D721Med (cell line): ENCODE measurements at regions not wholly inside any gene's neighbourhood (a gene's known extent, or its start where the extent isn't known, plus 50 kb on each side); places are given as distances from the start of the nearest gene placed in this dataset.

Source experiments
- DNase-seq: peaks from one replicate; pipeline ENCODE4 v3.0.0; 2011; ENCODE audit warnings: low spot score; ENCODE audit not compliant: insufficient read length
- FAIRE-seq: peaks from 2 replicates; lab custom pipeline; 2011; peaks lifted over from hg19 to GRCh38; lab: Jason Lieb, UNC
- CTCF ChIP-seq: IDR thresholded peaks from 2 replicates; pipeline ENCODE4 v1.5.1; 2012; ENCODE audit warnings: mild to moderate bottlenecking, control low read depth; ENCODE audit not compliant: insufficient read depth; ENCODE audit errors: missing control alignments

DNA sequence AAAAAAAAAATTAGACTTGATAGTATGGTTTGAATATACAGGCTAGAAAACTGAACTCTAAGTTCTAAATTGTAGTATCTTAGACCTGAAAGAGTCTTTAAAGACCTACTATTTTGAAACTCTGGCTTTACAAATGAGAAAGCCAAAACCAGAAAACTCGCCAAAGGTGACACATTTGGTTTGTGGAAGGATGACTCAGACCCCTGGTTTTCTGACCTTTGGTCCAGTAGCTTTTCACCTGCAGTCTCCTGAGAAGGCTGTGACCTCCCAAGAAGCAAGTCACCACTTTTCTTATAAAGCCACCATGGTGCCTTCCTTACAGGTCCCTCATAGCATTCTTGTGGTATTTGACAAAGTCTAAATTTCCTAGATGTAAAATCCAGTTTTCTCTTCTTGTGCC, 102.1 kb upstream of the CEP78 start:
- DNase-seq (no peak), FAIRE-seq (no peak)
- TF ChIP-seq CTCF = no peak

DNA sequence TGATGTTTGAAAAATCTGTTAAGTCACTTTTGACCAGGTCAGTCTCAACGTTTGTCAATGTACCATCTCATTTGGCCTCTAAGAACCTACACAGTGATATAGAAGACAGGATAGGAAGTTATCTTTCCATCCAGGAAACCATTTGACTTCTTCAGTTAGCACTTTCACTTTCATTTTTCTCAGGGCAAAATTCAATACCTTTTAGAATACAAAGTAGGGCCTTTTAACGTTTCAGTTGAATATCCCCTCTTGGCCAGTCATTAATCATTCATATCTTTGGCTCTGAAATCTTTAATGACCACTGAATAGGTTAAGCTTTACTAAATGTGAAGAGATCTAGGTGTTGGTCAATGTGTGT, 101.1 kb upstream of the GNAQ start:
- no peak for FAIRE-seq
- TF ChIP-seq CTCF = no peak
- DNase-seq = no peak

DNA sequence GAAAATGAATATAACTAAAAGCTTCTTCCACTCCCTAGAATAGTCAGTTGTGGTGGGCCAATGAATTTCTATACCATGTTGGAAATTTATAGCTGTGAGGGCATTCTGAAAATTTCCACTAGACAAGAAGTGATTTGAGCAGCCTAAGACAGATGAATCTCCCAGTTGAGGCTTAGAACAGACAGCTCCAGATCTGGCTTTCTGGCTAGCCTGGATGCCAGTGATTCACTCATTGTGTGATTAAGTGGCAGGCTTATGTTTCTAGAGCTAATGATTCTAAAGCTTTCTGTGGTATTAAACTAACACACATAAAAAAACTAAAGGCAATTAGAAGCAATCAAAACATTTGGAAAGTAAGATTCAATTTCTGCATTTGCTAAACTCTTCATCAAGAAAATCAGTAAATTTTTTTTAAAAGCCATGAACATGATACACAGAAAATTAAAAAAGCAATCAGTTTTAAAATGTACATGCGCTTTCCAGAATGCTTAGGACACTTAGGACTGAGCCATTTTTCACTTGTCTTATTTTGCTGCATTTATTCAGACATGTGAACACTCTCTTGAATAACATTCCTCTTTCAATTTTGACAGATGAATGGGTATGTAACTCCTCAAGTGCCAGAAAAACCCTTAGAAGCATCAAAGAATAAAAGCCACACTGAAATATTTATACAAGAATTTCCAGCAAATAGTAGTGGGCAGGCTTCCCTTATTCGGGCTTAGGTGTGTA, 100.5 kb upstream of the GNAQ start:
- FAIRE-seq = no peak
- no peak for DNase-seq
- no peak for TF ChIP-seq CTCF

DNA sequence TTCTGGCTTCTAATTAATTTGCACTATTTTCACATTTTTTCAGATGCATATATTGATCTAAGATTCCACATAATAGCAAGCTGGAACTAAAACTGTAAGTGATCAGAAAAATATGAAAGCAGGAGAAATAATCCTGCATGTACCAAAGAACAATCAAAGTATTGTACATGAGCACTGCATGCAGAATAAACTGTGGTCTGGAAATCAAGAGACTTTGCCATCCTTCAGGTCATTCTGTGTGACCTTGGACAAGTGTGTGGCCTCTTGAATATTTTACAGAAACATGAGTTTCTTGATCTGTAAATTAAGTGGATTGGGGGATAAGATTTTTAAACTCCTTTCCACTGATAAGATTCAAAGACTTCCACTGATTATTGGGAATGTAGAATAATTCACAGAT, 99.2 kb upstream of the GNAQ start:
- DNase-seq (no peak), FAIRE-seq (no peak)
- TF ChIP-seq CTCF = no peak

GRCh38 chr9:78130004-78130403, 98.4 kb upstream of the GNAQ start:
- DNase-seq (no peak), FAIRE-seq (no peak)
- no peak for TF ChIP-seq CTCF

- no peak for FAIRE-seq
- no peak for TF ChIP-seq CTCF
These were observed 95.9 kb upstream of the GNAQ start for GRCh38 chr9:78127279-78128225.

DNA sequence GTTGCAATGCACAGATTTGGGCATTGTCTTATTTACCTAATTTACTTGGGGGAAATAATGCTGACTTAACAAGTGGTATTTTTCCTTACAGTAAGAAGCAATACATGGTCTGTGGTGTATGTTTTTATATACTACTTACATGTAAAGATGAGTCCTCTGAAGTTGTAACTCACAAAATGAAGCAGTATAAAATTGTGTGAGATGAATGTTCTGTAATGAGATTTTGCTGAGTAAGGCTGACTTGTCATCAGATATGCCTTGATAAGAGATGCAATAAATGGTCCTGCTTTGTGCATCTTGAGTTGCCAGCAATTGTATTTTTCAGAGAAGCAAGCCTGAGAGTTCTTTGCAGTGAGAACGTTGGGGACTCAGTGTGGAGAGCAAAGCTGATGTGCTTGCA, 92.2 kb upstream of the GNAQ start:
- FAIRE-seq (no peak), DNase-seq (no peak)
- TF ChIP-seq CTCF = no peak

More at GRCh38 chr9:78127279-78128225, 95.9 kb upstream of the GNAQ start:
- DNase-seq = no peak
